ENCODE measurements at regions not wholly inside any gene's neighbourhood (a gene's known extent, or its start where the extent isn't known, plus 50 kb on each side); places are given as distances from the start of the nearest gene placed in this dataset.
"Not testable (repeated sequence)": the region's sequence is repeated elsewhere in the genome, so short reads cannot be mapped to it uniquely, and the experiment has no call there.

GRCh38 chr6:112416866-112417265, 69.7 kb downstream of the RFPL4B start:
- Mint-ChIP-seq H3K4me3 (no peak overlapping the region), H3K4me1 (no peaks in the 10 kb centered on the region), H3K27ac (no peak overlapping the region), H3K9me3 (peaks cover 46% of the 10 kb centered on the region), H3K27me3 (ENCODE audit: low read depth, poor library complexity) (no peaks in the 10 kb centered on the region), H3K36me3 (ENCODE audit: low read depth) (peaks cover 15% of the 10 kb centered on the region)
- DNase-seq = no peak
- TF ChIP-seq, protein P1, sequence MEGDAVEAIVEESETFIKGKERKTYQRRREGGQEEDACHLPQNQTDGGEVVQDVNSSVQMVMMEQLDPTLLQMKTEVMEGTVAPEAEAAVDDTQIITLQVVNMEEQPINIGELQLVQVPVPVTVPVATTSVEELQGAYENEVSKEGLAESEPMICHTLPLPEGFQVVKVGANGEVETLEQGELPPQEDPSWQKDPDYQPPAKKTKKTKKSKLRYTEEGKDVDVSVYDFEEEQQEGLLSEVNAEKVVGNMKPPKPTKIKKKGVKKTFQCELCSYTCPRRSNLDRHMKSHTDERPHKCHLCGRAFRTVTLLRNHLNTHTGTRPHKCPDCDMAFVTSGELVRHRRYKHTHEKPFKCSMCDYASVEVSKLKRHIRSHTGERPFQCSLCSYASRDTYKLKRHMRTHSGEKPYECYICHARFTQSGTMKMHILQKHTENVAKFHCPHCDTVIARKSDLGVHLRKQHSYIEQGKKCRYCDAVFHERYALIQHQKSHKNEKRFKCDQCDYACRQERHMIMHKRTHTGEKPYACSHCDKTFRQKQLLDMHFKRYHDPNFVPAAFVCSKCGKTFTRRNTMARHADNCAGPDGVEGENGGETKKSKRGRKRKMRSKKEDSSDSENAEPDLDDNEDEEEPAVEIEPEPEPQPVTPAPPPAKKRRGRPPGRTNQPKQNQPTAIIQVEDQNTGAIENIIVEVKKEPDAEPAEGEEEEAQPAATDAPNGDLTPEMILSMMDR (IDR thresholded peaks at IDR 0.05) = no peak

- not testable (repeated sequence) for H3K27ac Mint-ChIP-seq; H3K4me3 Mint-ChIP-seq; H3K4me1 Mint-ChIP-seq; DNase-seq; H3K27me3 Mint-ChIP-seq (ENCODE audit: low read depth, poor library complexity); H3K36me3 Mint-ChIP-seq (ENCODE audit: low read depth)
- peaks cover 51% of the 10 kb centered on the region for H3K9me3 Mint-ChIP-seq
Measured at GRCh38 chr6:112427011-112427410, 79.9 kb downstream of the RFPL4B start.

- peaks cover 46% of the 10 kb centered on the region for H3K9me3 Mint-ChIP-seq
- H3K36me3 Mint-ChIP-seq (ENCODE audit: low read depth) = peaks cover 6% of the 10 kb centered on the region
- H3K4me1 Mint-ChIP-seq = peaks cover 9% of the 10 kb centered on the region
- no peak overlapping the region for H3K27ac Mint-ChIP-seq
- TF ChIP-seq, protein P1 (IDR thresholded peaks at IDR 0.05) = no peak
- no peaks in the 10 kb centered on the region for H3K27me3 Mint-ChIP-seq (ENCODE audit: low read depth, poor library complexity)
- no peak overlapping the region for H3K4me3 Mint-ChIP-seq
- no peak for DNase-seq
Measured at GRCh38 chr6:112427499-112427898, 80.4 kb downstream of the RFPL4B start.

DNA sequence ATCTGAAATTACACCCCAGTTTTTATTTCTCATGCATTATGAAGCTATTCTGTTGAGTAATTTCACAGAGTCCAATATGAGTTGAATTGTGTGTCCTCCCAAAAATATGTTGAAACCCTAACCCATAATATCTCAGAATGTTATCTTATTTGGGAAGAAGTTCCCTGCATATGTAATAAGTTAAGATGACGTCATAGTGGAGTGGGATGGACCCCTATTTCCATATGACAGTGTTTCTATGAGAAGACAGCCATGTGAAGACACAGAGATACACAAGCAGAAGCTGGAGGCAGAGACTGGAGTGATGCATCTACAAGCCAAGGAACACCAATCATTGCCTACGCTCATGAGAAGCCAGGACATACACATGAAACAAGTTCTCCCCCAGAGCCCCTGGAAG, 81.3 kb downstream of the RFPL4B start:
- H3K36me3 Mint-ChIP-seq (ENCODE audit: low read depth) = peaks cover 6% of the 10 kb centered on the region
- H3K9me3 Mint-ChIP-seq = peaks cover 37% of the 10 kb centered on the region
- TF ChIP-seq, protein P1 (IDR thresholded peaks at IDR 0.05) = no peak
- no peaks in the 10 kb centered on the region for H3K27me3 Mint-ChIP-seq (ENCODE audit: low read depth, poor library complexity)
- H3K27ac Mint-ChIP-seq = peak overlapping the region; percentile 43
- no peak overlapping the region for H3K4me3 Mint-ChIP-seq
- H3K4me1 Mint-ChIP-seq = peaks cover 19% of the 10 kb centered on the region
- no peak for DNase-seq

GRCh38 chr6:112429226-112429625, 82.1 kb downstream of the RFPL4B start:
- Mint-ChIP-seq H3K27me3 (ENCODE audit: low read depth, poor library complexity) (no peaks in the 10 kb centered on the region), H3K36me3 (ENCODE audit: low read depth) (peaks cover 6% of the 10 kb centered on the region), H3K9me3 (peaks cover 30% of the 10 kb centered on the region), H3K4me3 (no peak overlapping the region), H3K27ac (no peak overlapping the region), H3K4me1 (peaks cover 19% of the 10 kb centered on the region)
- DNase-seq = no peak
- TF ChIP-seq, protein P1 (IDR thresholded peaks at IDR 0.05) = no peak

- DNase-seq = no peak
- Mint-ChIP-seq H3K4me1 (peaks cover 19% of the 10 kb centered on the region), H3K27me3 (ENCODE audit: low read depth, poor library complexity) (no peaks in the 10 kb centered on the region), H3K27ac (no peak overlapping the region), H3K9me3 (peaks cover 4% of the 10 kb centered on the region), H3K36me3 (ENCODE audit: low read depth) (no peaks in the 10 kb centered on the region), H3K4me3 (no peak overlapping the region)
- TF ChIP-seq, protein P1 (IDR thresholded peaks at IDR 0.05) = no peak
Measured at GRCh38 chr6:112431803-112432202, 84.7 kb downstream of the RFPL4B start.

All from nephron progenitor cell (in vitro differentiated cells).